ENCODE measurements at regions not wholly inside any gene's neighbourhood (a gene's known extent, or its start where the extent isn't known, plus 50 kb on each side); places are given as distances from the start of the nearest gene placed in this dataset.
"Not testable (repeated sequence)": the region's sequence is repeated elsewhere in the genome, so short reads cannot be mapped to it uniquely, and the experiment has no call there.

DNA sequence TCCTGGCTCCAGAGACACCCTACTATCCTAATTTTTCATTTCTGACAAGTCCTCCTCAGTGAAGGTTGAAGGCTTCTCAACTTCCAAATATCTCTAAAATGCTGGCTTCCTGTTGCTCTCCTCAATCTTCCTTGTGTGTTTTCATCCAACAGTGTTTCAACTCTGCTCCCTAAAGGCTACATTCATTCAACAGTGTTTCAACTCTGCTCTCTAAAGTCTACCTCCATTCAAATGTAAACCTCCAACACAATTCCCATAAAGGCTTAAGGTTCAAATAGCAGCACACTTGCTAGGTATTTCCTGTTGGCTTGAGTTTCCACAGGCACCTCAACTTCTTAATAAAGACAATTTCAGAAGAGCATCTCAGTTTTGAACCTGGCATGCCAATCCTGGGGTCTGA, 164.8 kb downstream of the HINT1 start:
- no peak for DNase-seq
- Histone ChIP-seq H3K9me3 (ENCODE audit: control insufficient read depth in 2 of 2, low read length in 2 of 2) (no peaks in the 10 kb centered on the region), H3K27me3 (ENCODE audit: control insufficient read depth, insufficient read depth, low read length) (peaks cover 10% of the 10 kb centered on the region), H3K4me1 (ENCODE audit: control insufficient read depth, insufficient read depth, low read length, poor library complexity, severe bottlenecking) (no peaks in the 10 kb centered on the region), H3K4me3 (ENCODE audit: low read depth, low read length) (no peak overlapping the region), H3K36me3 (ENCODE audit: control insufficient read depth, insufficient read depth, low read length) (no peaks in the 10 kb centered on the region), H3K27ac (ENCODE audit: insufficient read depth, low read length, poor library complexity, severe bottlenecking) (no peak overlapping the region)
- no peaks in the 10 kb centered on the region for H3K4me1 Mint-ChIP-seq
- H3K36me3 Mint-ChIP-seq: no peaks in the 10 kb centered on the region
- peaks cover 15% of the 10 kb centered on the region for H3K27me3 Mint-ChIP-seq
- ATAC-seq (ENCODE audit: low read depth in 2 of 2): no peak
- H3K4me3 Mint-ChIP-seq: no peak overlapping the region
- no peak overlapping the region for H3K27ac Mint-ChIP-seq
- H3K9me3 Mint-ChIP-seq: peaks cover 0 to 3% (median 0%) of the 10 kb centered on the region in 7 donors

DNA sequence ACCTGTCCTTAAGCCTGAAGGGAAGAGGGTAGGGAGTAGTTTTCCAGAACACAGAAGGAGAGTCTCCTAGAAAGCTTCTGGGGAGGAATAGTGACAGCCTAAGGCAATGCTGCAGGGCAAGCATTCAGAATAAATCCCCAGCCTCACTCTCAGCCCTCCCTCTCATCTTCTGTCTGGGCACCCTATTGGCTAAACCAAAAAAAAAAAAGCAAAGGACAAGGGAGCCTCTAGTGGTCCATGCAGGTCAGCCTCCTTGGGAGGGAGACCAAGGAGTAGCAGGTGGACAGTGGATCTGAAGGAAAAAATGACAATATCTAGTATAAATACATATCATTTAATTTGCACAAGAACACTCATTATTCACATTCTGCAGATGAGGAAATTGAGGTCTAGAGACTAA, 168.3 kb downstream of the HINT1 start:
- H3K4me1 Mint-ChIP-seq; H3K27ac ChIP-seq (ENCODE audit: insufficient read depth, low read length, poor library complexity, severe bottlenecking); H3K9me3 Mint-ChIP-seq; H3K4me3 ChIP-seq (ENCODE audit: low read depth, low read length); H3K9me3 ChIP-seq (ENCODE audit: control insufficient read depth in 2 of 2, low read length in 2 of 2); H3K36me3 ChIP-seq (ENCODE audit: control insufficient read depth, insufficient read depth, low read length); DNase-seq; H3K36me3 Mint-ChIP-seq; H3K27me3 ChIP-seq (ENCODE audit: control insufficient read depth, insufficient read depth, low read length); H3K4me1 ChIP-seq (ENCODE audit: control insufficient read depth, insufficient read depth, low read length, poor library complexity, severe bottlenecking); ATAC-seq (ENCODE audit: low read depth in 2 of 2); H3K27ac Mint-ChIP-seq; H3K4me3 Mint-ChIP-seq: not testable (repeated sequence)
- peaks cover 25% of the 10 kb centered on the region for H3K27me3 Mint-ChIP-seq

DNA sequence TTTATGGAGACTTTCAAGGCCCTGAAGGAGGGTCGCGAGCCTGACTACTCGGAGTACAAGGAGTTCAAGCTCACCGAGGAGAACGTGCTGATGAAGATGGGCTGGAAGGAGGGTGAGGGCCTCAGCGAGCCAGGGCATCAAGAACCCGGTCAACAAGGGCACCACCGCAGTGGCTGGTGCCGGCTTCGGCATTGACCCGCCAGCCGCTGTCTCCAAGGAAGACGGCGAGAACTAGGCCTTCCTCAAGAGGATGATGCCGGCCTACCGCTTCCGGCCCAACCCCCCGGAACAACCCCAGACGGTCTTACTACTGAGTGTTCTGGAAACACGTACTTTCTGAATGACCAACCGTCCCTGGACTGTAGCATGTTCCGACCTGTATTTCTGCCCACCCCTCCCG, 169.2 kb downstream of the HINT1 start:
- ATAC-seq (ENCODE audit: low read depth in 2 of 2) (no peak), DNase-seq (no peak)
- Histone ChIP-seq H3K27me3 (ENCODE audit: control insufficient read depth, insufficient read depth, low read length) (peaks cover 3% of the 10 kb centered on the region), H3K4me1 (ENCODE audit: control insufficient read depth, insufficient read depth, low read length, poor library complexity, severe bottlenecking) (no peaks in the 10 kb centered on the region), H3K4me3 (ENCODE audit: low read depth, low read length) (no peak overlapping the region), H3K27ac (ENCODE audit: insufficient read depth, low read length, poor library complexity, severe bottlenecking) (no peak overlapping the region), H3K9me3 (ENCODE audit: control insufficient read depth in 2 of 2, low read length in 2 of 2) (no peaks in the 10 kb centered on the region), H3K36me3 (ENCODE audit: control insufficient read depth, insufficient read depth, low read length) (no peaks in the 10 kb centered on the region)
- Mint-ChIP-seq H3K36me3 (no peaks in the 10 kb centered on the region), H3K4me1 (no peaks in the 10 kb centered on the region), H3K27me3 (peaks cover 25% of the 10 kb centered on the region), H3K27ac (no peak overlapping the region), H3K9me3 (peaks cover 0 to 3% (median 0%) of the 10 kb centered on the region in 7 donors), H3K4me3 (no peak overlapping the region)

DNA sequence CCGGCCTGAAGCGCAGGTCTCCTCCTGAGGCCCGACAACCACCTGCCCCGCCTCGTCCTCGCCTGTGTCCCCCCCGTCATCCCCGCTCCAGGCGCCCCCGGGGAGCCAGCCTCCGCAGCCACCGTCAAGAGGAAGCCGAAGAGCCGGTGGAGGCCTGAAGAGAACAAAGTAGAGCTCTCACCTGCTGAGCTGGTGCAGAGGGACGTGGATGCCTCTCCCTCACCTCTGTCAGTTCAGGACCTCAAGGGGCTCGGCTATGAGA, 169.9 kb downstream of the HINT1 start:
- Histone ChIP-seq H3K36me3 (ENCODE audit: control insufficient read depth, insufficient read depth, low read length) (no peaks in the 10 kb centered on the region), H3K4me1 (ENCODE audit: control insufficient read depth, insufficient read depth, low read length, poor library complexity, severe bottlenecking) (no peaks in the 10 kb centered on the region), H3K27ac (ENCODE audit: insufficient read depth, low read length, poor library complexity, severe bottlenecking) (no peak overlapping the region), H3K9me3 (ENCODE audit: control insufficient read depth in 2 of 2, low read length in 2 of 2) (no peaks in the 10 kb centered on the region), H3K4me3 (ENCODE audit: low read depth, low read length) (no peak overlapping the region), H3K27me3 (ENCODE audit: control insufficient read depth, insufficient read depth, low read length) (peaks cover 3% of the 10 kb centered on the region)
- Mint-ChIP-seq H3K27ac (no peak overlapping the region), H3K4me3 (no peak overlapping the region), H3K36me3 (no peaks in the 10 kb centered on the region), H3K4me1 (no peaks in the 10 kb centered on the region), H3K27me3 (peaks cover 21% of the 10 kb centered on the region), H3K9me3 (peaks cover 0 to 2% (median 0%) of the 10 kb centered on the region in 7 donors)
- ATAC-seq (ENCODE audit: low read depth in 2 of 2) (no peak), DNase-seq (no peak)

DNA sequence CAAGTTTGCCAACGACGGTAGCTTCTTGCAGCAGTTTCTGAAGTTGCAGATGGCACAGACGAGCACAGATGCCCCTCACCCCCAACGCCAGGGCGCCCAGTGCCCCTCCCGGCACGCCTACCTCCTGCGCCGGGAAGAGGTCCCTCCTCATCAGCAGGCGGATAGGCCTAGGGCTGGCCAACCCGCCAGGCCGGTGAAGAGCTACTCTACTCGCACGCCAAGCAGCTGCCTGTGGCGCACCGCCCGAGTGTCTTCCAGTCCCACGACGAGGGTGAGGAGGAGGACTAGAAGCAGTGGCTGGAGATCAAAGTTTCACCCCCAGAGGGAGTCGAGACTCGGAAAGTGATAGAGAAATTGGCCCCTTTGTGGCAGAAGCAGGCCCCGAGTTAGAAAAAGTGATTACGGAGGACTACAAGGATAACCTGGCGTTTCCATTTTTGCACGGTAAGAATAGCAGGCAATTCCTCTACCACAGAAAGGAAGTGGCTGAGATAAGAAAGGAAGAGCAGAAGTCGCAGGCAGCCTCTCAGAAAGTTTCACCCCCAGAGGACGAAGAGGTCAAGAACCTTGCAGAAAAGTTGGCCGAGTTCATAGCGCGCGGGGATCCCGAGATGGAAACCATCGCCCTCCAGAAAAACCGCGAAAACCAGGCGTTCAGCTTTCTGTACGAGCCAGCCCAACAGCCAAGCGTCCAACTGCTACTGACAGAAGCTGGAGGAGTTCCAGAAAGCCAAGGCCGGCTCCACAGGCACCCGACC, 170.4 kb downstream of the HINT1 start:
- Mint-ChIP-seq H3K27ac (no peak overlapping the region), H3K27me3 (peaks cover 18% of the 10 kb centered on the region), H3K4me1 (no peaks in the 10 kb centered on the region), H3K4me3 (no peak overlapping the region), H3K9me3 (peaks cover 0 to 2% (median 0%) of the 10 kb centered on the region in 7 donors), H3K36me3 (no peaks in the 10 kb centered on the region)
- no peak for ATAC-seq (ENCODE audit: low read depth in 2 of 2)
- Histone ChIP-seq H3K4me1 (ENCODE audit: control insufficient read depth, insufficient read depth, low read length, poor library complexity, severe bottlenecking) (no peaks in the 10 kb centered on the region), H3K4me3 (ENCODE audit: low read depth, low read length) (no peak overlapping the region), H3K36me3 (ENCODE audit: control insufficient read depth, insufficient read depth, low read length) (no peaks in the 10 kb centered on the region), H3K27ac (ENCODE audit: insufficient read depth, low read length, poor library complexity, severe bottlenecking) (no peak overlapping the region), H3K9me3 (ENCODE audit: control insufficient read depth in 2 of 2, low read length in 2 of 2) (no peaks in the 10 kb centered on the region), H3K27me3 (ENCODE audit: control insufficient read depth, insufficient read depth, low read length) (no peaks in the 10 kb centered on the region)
- DNase-seq: no peak

DNA sequence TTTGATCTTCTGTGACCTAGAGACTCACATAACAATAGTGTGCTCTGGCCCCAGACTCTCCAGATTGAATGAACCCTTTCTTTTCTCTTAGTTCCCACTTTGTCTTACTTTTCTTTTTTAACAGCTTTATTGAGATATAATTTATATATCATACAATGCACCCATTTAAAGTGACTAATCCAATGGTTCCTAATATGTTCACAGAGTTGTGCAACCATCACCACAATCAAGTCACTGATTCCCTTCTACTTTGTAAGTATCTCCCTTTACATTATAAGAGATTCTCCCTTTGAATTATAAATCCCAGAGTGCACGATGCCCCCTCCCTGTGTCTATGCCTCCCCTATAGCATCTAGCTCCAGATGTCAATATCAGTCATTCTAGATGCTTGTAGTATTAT, 172.4 kb downstream of the HINT1 start:
- Mint-ChIP-seq H3K27me3 (peaks cover 14% of the 10 kb centered on the region), H3K4me1 (no peaks in the 10 kb centered on the region), H3K27ac (no peak overlapping the region), H3K36me3 (no peaks in the 10 kb centered on the region), H3K9me3 (peaks cover 0 to 2% (median 0%) of the 10 kb centered on the region in 7 donors), H3K4me3 (no peak overlapping the region)
- Histone ChIP-seq H3K36me3 (ENCODE audit: control insufficient read depth, insufficient read depth, low read length) (no peaks in the 10 kb centered on the region), H3K4me1 (ENCODE audit: control insufficient read depth, insufficient read depth, low read length, poor library complexity, severe bottlenecking) (no peaks in the 10 kb centered on the region), H3K27me3 (ENCODE audit: control insufficient read depth, insufficient read depth, low read length) (no peaks in the 10 kb centered on the region), H3K27ac (ENCODE audit: insufficient read depth, low read length, poor library complexity, severe bottlenecking) (no peak overlapping the region), H3K4me3 (ENCODE audit: low read depth, low read length) (no peak overlapping the region), H3K9me3 (ENCODE audit: control insufficient read depth in 2 of 2, low read length in 2 of 2) (no peaks in the 10 kb centered on the region)
- ATAC-seq (ENCODE audit: low read depth in 2 of 2) (no peak), DNase-seq (no peak)

DNA sequence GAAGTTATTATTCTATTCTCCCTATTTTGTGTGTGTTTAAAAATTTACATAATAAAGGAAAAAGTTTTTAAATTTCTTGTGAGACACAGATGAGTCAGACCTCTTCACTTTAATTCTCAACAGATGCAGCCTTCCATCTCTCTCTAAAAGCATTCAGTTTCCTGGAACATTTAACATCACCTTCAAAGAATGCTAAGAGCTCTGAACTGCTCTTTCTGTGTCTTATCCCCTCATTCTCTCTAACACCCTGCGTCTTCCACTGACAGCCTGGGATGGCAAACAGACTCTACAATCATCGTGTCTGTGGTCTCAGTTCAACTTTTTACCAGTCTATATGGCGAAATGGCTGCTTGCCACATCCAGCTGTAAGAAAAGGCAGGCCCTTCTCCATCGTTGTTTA, 173.0 kb downstream of the HINT1 start:
- no peak for DNase-seq
- Histone ChIP-seq H3K27me3 (ENCODE audit: control insufficient read depth, insufficient read depth, low read length) (no peaks in the 10 kb centered on the region), H3K4me1 (ENCODE audit: control insufficient read depth, insufficient read depth, low read length, poor library complexity, severe bottlenecking) (no peaks in the 10 kb centered on the region), H3K27ac (ENCODE audit: insufficient read depth, low read length, poor library complexity, severe bottlenecking) (no peak overlapping the region), H3K36me3 (ENCODE audit: control insufficient read depth, insufficient read depth, low read length) (no peaks in the 10 kb centered on the region), H3K4me3 (ENCODE audit: low read depth, low read length) (no peak overlapping the region), H3K9me3 (ENCODE audit: control insufficient read depth in 2 of 2, low read length in 2 of 2) (no peaks in the 10 kb centered on the region)
- Mint-ChIP-seq H3K4me1 (no peaks in the 10 kb centered on the region), H3K9me3 (peaks cover 0 to 2% (median 0%) of the 10 kb centered on the region in 7 donors), H3K4me3 (no peak overlapping the region), H3K27ac (no peak overlapping the region), H3K27me3 (peaks cover 14% of the 10 kb centered on the region), H3K36me3 (no peaks in the 10 kb centered on the region)
- ATAC-seq (ENCODE audit: low read depth in 2 of 2): no peak

DNA sequence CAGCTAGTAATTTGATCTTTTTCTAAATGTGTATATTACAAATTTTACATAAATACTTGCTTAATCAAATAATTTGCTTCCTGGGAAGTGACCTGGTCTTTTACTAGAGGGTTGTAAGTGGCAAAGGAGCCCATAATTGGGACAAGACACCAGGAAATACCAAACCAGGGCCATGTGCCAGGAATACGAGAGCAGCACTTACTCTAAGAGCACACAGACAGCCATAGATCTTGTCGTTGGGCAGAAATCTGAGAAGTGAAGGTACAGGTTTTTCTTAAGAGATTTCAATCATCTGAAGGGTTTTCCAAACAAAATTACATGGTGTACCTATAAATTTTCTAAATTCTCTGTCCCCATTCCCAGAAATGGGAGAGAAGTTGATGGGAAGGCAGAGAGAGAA, 179.3 kb downstream of the HINT1 start:
- H3K4me3 ChIP-seq (ENCODE audit: low read depth, low read length): no peak overlapping the region
- no peaks in the 10 kb centered on the region for H3K9me3 ChIP-seq (ENCODE audit: control insufficient read depth in 2 of 2, low read length in 2 of 2)
- no peak overlapping the region for H3K27ac Mint-ChIP-seq
- no peaks in the 10 kb centered on the region for H3K36me3 Mint-ChIP-seq
- ATAC-seq (ENCODE audit: low read depth in 2 of 2): no peak
- H3K27me3 Mint-ChIP-seq: peaks cover 13% of the 10 kb centered on the region
- no peaks in the 10 kb centered on the region for H3K4me1 Mint-ChIP-seq
- H3K27me3 ChIP-seq (ENCODE audit: control insufficient read depth, insufficient read depth, low read length): peaks cover 2% of the 10 kb centered on the region
- no peaks in the 10 kb centered on the region for H3K4me1 ChIP-seq (ENCODE audit: control insufficient read depth, insufficient read depth, low read length, poor library complexity, severe bottlenecking)
- H3K9me3 Mint-ChIP-seq: peaks cover 0 to 3% (median 0%) of the 10 kb centered on the region in 7 donors
- H3K27ac ChIP-seq (ENCODE audit: insufficient read depth, low read length, poor library complexity, severe bottlenecking): no peak overlapping the region
- no peak for DNase-seq
- no peak overlapping the region for H3K4me3 Mint-ChIP-seq
- no peaks in the 10 kb centered on the region for H3K36me3 ChIP-seq (ENCODE audit: control insufficient read depth, insufficient read depth, low read length)
